HEK293 (cell line): ENCODE measurements at regions not wholly inside any gene's neighbourhood (a gene's known extent, or its start where the extent isn't known, plus 50 kb on each side); places are given as distances from the start of the nearest gene placed in this dataset.

ENCODE experiments used
- CTCF ChIA-PET: fragments of 350-600 bp; formaldehyde crosslinking; extraction: SDS; loops from one replicate; lab custom pipeline; 2021; ENCODE audit warnings: antibody characterized with exemption; lab: Yijun Ruan, JAX
- POLR2A ChIA-PET: fragments of 300-600 bp; formaldehyde crosslinking; extraction: SDS; loops from one replicate; lab custom pipeline; 2020; ENCODE audit warnings: antibody characterized with exemption, inconsistent platforms; lab: Yijun Ruan, JAX
- H3K27ac ChIP-seq: fragments of 200-500 bp; sonication (Bioruptor generic); 2 replicates; pipeline ENCODE4 v1.5.1; 2014; ENCODE audit warnings: low read depth, low read length, control low read depth, inconsistent platforms; ENCODE audit errors: extremely low read depth
- H3K36me3 ChIP-seq, 2 experiments: fragments of 200-500 bp in 1 of 2; sonication (Bioruptor generic) in 1 of 2; 1 replicate in 1 of 2; 2 replicates in 1 of 2; pipeline ENCODE4 v1.5.1; 2014 to 2017; ENCODE audit warnings: inconsistent platforms in 2 of 2, low read length in 2 of 2; ENCODE audit not compliant: control insufficient read depth in 2 of 2, insufficient read depth in 1 of 2
- H3K4me1 ChIP-seq: fragments of 200-500 bp; sonication (Bioruptor generic); 2 replicates; pipeline ENCODE4 v1.5.1; 2014; ENCODE audit warnings: mild to moderate bottlenecking, low read length, inconsistent platforms; ENCODE audit not compliant: control insufficient read depth, insufficient read depth
- H3K4me3 ChIP-seq: 2 replicates; pipeline ENCODE4 v1.5.1; 2011; ENCODE audit warnings: low read depth, mild to moderate bottlenecking, control low read depth, low read length, moderate library complexity
- H3K9me3 ChIP-seq: fragments of 200-500 bp; sonication (Bioruptor generic); 2 replicates; pipeline ENCODE4 v1.5.1; 2014; ENCODE audit warnings: low read depth, low read length, inconsistent platforms; ENCODE audit not compliant: control insufficient read depth, insufficient read depth
- FEZF1 ChIP-seq: fragments of 450-650 bp; formaldehyde crosslinking; IDR thresholded peaks from 2 replicates; pipeline ENCODE4 v1.5.1; 2016; ENCODE audit warnings: missing biosample characterization, missing genetic modification characterization
- GLIS2 ChIP-seq: fragments of 450-650 bp; formaldehyde crosslinking; IDR thresholded peaks from 2 replicates; pipeline ENCODE4 v1.5.1; 2016; ENCODE audit warnings: missing biosample characterization, missing genetic modification characterization
- IKZF3 ChIP-seq: fragments of 450-650 bp; IDR thresholded peaks from 2 replicates; pipeline ENCODE4 v1.5.0; 2018; ENCODE audit warnings: missing biosample characterization, mild to moderate bottlenecking, missing genetic modification characterization, moderate library complexity
- OSR2 ChIP-seq: fragments of 450-650 bp; formaldehyde crosslinking; IDR thresholded peaks from 2 replicates; pipeline ENCODE4 v1.5.1; 2016; ENCODE audit warnings: missing biosample characterization, missing genetic modification characterization
- OVOL3 ChIP-seq: fragments of 450-650 bp; formaldehyde crosslinking; IDR thresholded peaks from 2 replicates; pipeline ENCODE4 v1.5.1; 2016; ENCODE audit warnings: missing biosample characterization, missing genetic modification characterization
- PRDM2 ChIP-seq: fragments of 450-650 bp; formaldehyde crosslinking; IDR thresholded peaks from 2 replicates; pipeline ENCODE4 v1.5.1; 2016; ENCODE audit warnings: missing biosample characterization, missing genetic modification characterization, borderline replicate concordance
- SP3 ChIP-seq: fragments of 450-650 bp; formaldehyde crosslinking; IDR thresholded peaks from 2 replicates; pipeline ENCODE4 v1.5.1; 2016; ENCODE audit warnings: missing biosample characterization, missing genetic modification characterization
- ZBTB10 ChIP-seq: fragments of 450-650 bp; formaldehyde crosslinking; IDR thresholded peaks from 2 replicates; pipeline ENCODE4 v1.5.1; 2016; ENCODE audit warnings: missing biosample characterization, missing genetic modification characterization
- ZBTB21 ChIP-seq: fragments of 450-650 bp; formaldehyde crosslinking; IDR thresholded peaks from 2 replicates; pipeline ENCODE4 v1.5.1; 2017; ENCODE audit warnings: missing biosample characterization, missing genetic modification characterization
- ZBTB8A ChIP-seq: fragments of 450-650 bp; formaldehyde crosslinking; IDR thresholded peaks from 2 replicates; pipeline ENCODE4 v1.5.1; 2016; ENCODE audit warnings: missing biosample characterization, missing genetic modification characterization
- ZIC2 ChIP-seq: fragments of 450-650 bp; formaldehyde crosslinking; IDR thresholded peaks from 2 replicates; pipeline ENCODE4 v1.5.1; 2016; ENCODE audit warnings: missing biosample characterization, missing genetic modification characterization
- ZNF2 ChIP-seq: fragments of 450-650 bp; formaldehyde crosslinking; IDR thresholded peaks from 2 replicates; pipeline ENCODE4 v1.5.1; 2016; ENCODE audit warnings: missing biosample characterization, missing genetic modification characterization
- ZNF221 ChIP-seq: fragments of 450-650 bp; formaldehyde crosslinking; IDR thresholded peaks from 2 replicates; pipeline ENCODE4 v1.5.1; 2017; ENCODE audit warnings: missing biosample characterization, missing genetic modification characterization, borderline replicate concordance
- ZNF223 ChIP-seq: fragments of 450-650 bp; formaldehyde crosslinking; IDR thresholded peaks from 2 replicates; pipeline ENCODE4 v1.5.1; 2016; ENCODE audit warnings: missing biosample characterization, missing genetic modification characterization
- ZNF239 ChIP-seq: fragments of 450-650 bp; formaldehyde crosslinking; IDR thresholded peaks from 2 replicates; pipeline ENCODE4 v1.5.1; 2016; ENCODE audit warnings: missing biosample characterization, missing genetic modification characterization
- ZNF24 ChIP-seq: fragments of 450-650 bp; formaldehyde crosslinking; IDR thresholded peaks from 2 replicates; pipeline ENCODE4 v1.5.1; 2016; ENCODE audit warnings: missing biosample characterization, missing genetic modification characterization
- ZNF248 ChIP-seq: fragments of 450-650 bp; formaldehyde crosslinking; IDR thresholded peaks from 2 replicates; pipeline ENCODE4 v1.5.1; 2017; ENCODE audit warnings: missing biosample characterization, missing genetic modification characterization
- ZNF274 ChIP-seq, 2 experiments: fragments of 200-500 bp in 1 of 2; fragments of 450-650 bp in 1 of 2; sonication (Bioruptor generic) in 1 of 2; formaldehyde crosslinking in 1 of 2; IDR thresholded peaks; 2 replicates each; pipeline versions ENCODE4 v1.5.1 to v1.6.1; 2014 to 2016; ENCODE audit warnings: borderline replicate concordance in 1 of 2, inconsistent platforms in 1 of 2, low read length in 1 of 2, missing biosample characterization in 1 of 2, missing genetic modification characterization in 1 of 2
- ZNF324 ChIP-seq: fragments of 450-650 bp; formaldehyde crosslinking; IDR thresholded peaks from 2 replicates; pipeline ENCODE4 v1.5.1; 2016; ENCODE audit warnings: missing biosample characterization, missing genetic modification characterization
- ZNF366 ChIP-seq: fragments of 450-650 bp; formaldehyde crosslinking; conservative IDR thresholded peaks from 2 replicates; pipeline ENCODE4 v1.5.1; 2016; ENCODE audit warnings: missing biosample characterization, missing genetic modification characterization
- ZNF510 ChIP-seq: fragments of 450-650 bp; formaldehyde crosslinking; IDR thresholded peaks from 2 replicates; pipeline ENCODE4 v1.5.1; 2018; ENCODE audit warnings: mild to moderate bottlenecking, missing genetic modification characterization, missing biosample characterization; ENCODE audit not compliant: insufficient replicate concordance
- ZNF585B ChIP-seq: fragments of 450-650 bp; formaldehyde crosslinking; IDR thresholded peaks from 2 replicates; pipeline ENCODE4 v1.5.1; 2016; ENCODE audit warnings: missing biosample characterization, missing genetic modification characterization
- ZNF623 ChIP-seq: fragments of 450-650 bp; formaldehyde crosslinking; IDR thresholded peaks from 2 replicates; pipeline ENCODE4 v1.5.1; 2016; ENCODE audit warnings: missing biosample characterization, missing genetic modification characterization
- ZNF629 ChIP-seq: fragments of 450-650 bp; formaldehyde crosslinking; IDR thresholded peaks from 2 replicates; pipeline ENCODE4 v1.5.1; 2017; ENCODE audit warnings: missing biosample characterization, missing genetic modification characterization
- ZNF677 ChIP-seq: fragments of 450-650 bp; IDR thresholded peaks from 2 replicates; pipeline ENCODE4 v1.5.0; 2018; ENCODE audit warnings: missing biosample characterization, mild to moderate bottlenecking, missing genetic modification characterization, moderate library complexity
- ZNF76 ChIP-seq: fragments of 450-650 bp; formaldehyde crosslinking; IDR thresholded peaks from 2 replicates; pipeline ENCODE4; 2016; ENCODE audit warnings: low read depth, missing biosample characterization, missing genetic modification characterization, borderline replicate concordance
- ZNF837 ChIP-seq: fragments of 450-650 bp; formaldehyde crosslinking; IDR thresholded peaks from 2 replicates; pipeline ENCODE4 v1.5.1; 2016; ENCODE audit warnings: missing biosample characterization, missing genetic modification characterization
- ZSCAN5A ChIP-seq: fragments of 450-650 bp; formaldehyde crosslinking; IDR thresholded peaks from 2 replicates; pipeline ENCODE4 v1.5.1; 2016; ENCODE audit warnings: missing biosample characterization, missing genetic modification characterization

GRCh38 chr18:68284236-68284780 lies 430.6 kb downstream of the TMX3 start:
- Histone ChIP-seq H3K36me3 (no peaks in the 10 kb centered on the region), H3K27ac (no peak overlapping the region), H3K4me1 (no peaks in the 10 kb centered on the region), H3K4me3 (no peak overlapping the region), H3K9me3 (no peaks in the 10 kb centered on the region)
- TF ChIP-seq ZNF837 (tag by site-specific recombination) (no peak), OVOL3 (tag by site-specific recombination) (no peak), ZIC2 (tag by site-specific recombination) (no peak), ZSCAN5A (no peak), FEZF1 (tag by site-specific recombination) (no peak), ZNF248 (tag by site-specific recombination) (no peak), IKZF3 (no peak), ZNF324 (tag by site-specific recombination) (no peak), SP3 (tag by site-specific recombination) (no peak), ZNF223 (tag by site-specific recombination) (no peak), ZNF366 (no peak), ZNF629 (tag by site-specific recombination) (no peak), ZNF510 (tag by site-specific recombination) (no peak), ZBTB21 (tag by site-specific recombination) (no peak)
- ChIA-PET POLR2A (no interaction called here), CTCF (interaction anchor here (0.7 kb wide), 1 partner anchor 323 kb away, joined by 3 read pairs; no protein-coding TSS in a partner anchor)

GRCh38 chr18:68283834-68284233 lies 431.1 kb downstream of the TMX3 start:
- ChIA-PET POLR2A (no interaction called here), CTCF (interaction anchor here (0.7 kb wide), 1 partner anchor 322 kb away, joined by 3 read pairs; no protein-coding TSS in a partner anchor)
- no peaks in the 10 kb centered on the region for H3K4me1 ChIP-seq
- no peaks in the 10 kb centered on the region for H3K36me3 ChIP-seq
- no peaks in the 10 kb centered on the region for H3K9me3 ChIP-seq
- H3K27ac ChIP-seq, result no peak overlapping the region
- no peak overlapping the region for H3K4me3 ChIP-seq
- TF ChIP-seq ZNF623 (tag by site-specific recombination) (no peak), ZBTB10 (tag by site-specific recombination) (no peak), ZBTB8A (tag by site-specific recombination) (no peak), ZNF76 (tag by site-specific recombination) (no peak), ZNF677 (tag by site-specific recombination) (no peak), OSR2 (tag by site-specific recombination) (no peak), ZNF24 (no peak), ZNF2 (tag by site-specific recombination) (no peak), ZNF239 (tag by site-specific recombination) (no peak), ZNF221 (tag by site-specific recombination) (no peak), ZNF585B (no peak), GLIS2 (tag by site-specific recombination) (no peak), PRDM2 (no peak), ZNF274 (IDR thresholded peaks at IDR 0.05; ENCODE audit: low read length) (no peak), ZNF274 (tag by site-specific recombination; IDR thresholded peaks at IDR 0.05; ENCODE audit: borderline replicate concordance) (no peak)
